ENCODE measurements at regions not wholly inside any gene's neighbourhood (a gene's known extent, or its start where the extent isn't known, plus 50 kb on each side); places are given as distances from the start of the nearest gene placed in this dataset.

GRCh38 chr2:185239491-185239890 lies 499.1 kb upstream of the FSIP2 start:
- no peak overlapping the region for H3K4me3 ChIP-seq (ENCODE audit: low read length)
- Mint-ChIP-seq H3K4me1 (no peaks in the 10 kb centered on the region), H3K9me3 (peaks cover 1% of the 10 kb centered on the region), H3K27me3 (ENCODE audit: insufficient read depth) (no peaks in the 10 kb centered on the region), H3K36me3 (ENCODE audit: low read depth) (no peaks in the 10 kb centered on the region), H3K27ac (no peak overlapping the region), H3K4me3 (no peak overlapping the region)
- peaks cover 6% of the 10 kb centered on the region for H3K9me3 ChIP-seq (ENCODE audit: control insufficient read depth, low read length)
- H3K36me3 ChIP-seq (ENCODE audit: control insufficient read depth, insufficient read depth, low read length): no peaks in the 10 kb centered on the region
- no peaks in the 10 kb centered on the region for H3K4me1 ChIP-seq (ENCODE audit: control insufficient read depth, insufficient read depth, low read length)
- no peak for DNase-seq
- no peaks in the 10 kb centered on the region for H3K27me3 ChIP-seq (ENCODE audit: control insufficient read depth, insufficient read depth, low read length, poor library complexity, severe bottlenecking)
- no peak overlapping the region for H3K9ac ChIP-seq (ENCODE audit: extremely low read depth, low read length, poor library complexity, severe bottlenecking)
- no peak for TF ChIP-seq CTCF (conservative IDR thresholded peaks at IDR 0.05)
- H3K27ac ChIP-seq (ENCODE audit: low read depth, low read length): no peak overlapping the region
- WGBS, 2 experiments (ENCODE audit: insufficient coverage in 1 of 2, insufficient read length in 1 of 2): 93% methylated on average over 1 of the region's 1 CpG; no CpG with 5 or more reads in 1 of the 2 experiments

- no peak for DNase-seq
- Histone ChIP-seq H3K36me3 (ENCODE audit: control insufficient read depth, insufficient read depth, low read length) (no peaks in the 10 kb centered on the region), H3K9me3 (ENCODE audit: control insufficient read depth, low read length) (peaks cover 16% of the 10 kb centered on the region), H3K27ac (ENCODE audit: low read depth, low read length) (no peak overlapping the region), H3K27me3 (ENCODE audit: control insufficient read depth, insufficient read depth, low read length, poor library complexity, severe bottlenecking) (no peaks in the 10 kb centered on the region), H3K4me3 (ENCODE audit: low read length) (no peak overlapping the region), H3K4me1 (ENCODE audit: control insufficient read depth, insufficient read depth, low read length) (no peaks in the 10 kb centered on the region), H3K9ac (ENCODE audit: extremely low read depth, low read length, poor library complexity, severe bottlenecking) (no peak overlapping the region)
- H3K4me1 Mint-ChIP-seq: peaks cover 1% of the 10 kb centered on the region
- H3K4me3 Mint-ChIP-seq: no peak overlapping the region
- no peaks in the 10 kb centered on the region for H3K27me3 Mint-ChIP-seq (ENCODE audit: insufficient read depth)
- H3K9me3 Mint-ChIP-seq: peaks cover 1% of the 10 kb centered on the region
- TF ChIP-seq CTCF (conservative IDR thresholded peaks at IDR 0.05): no peak
- no peaks in the 10 kb centered on the region for H3K36me3 Mint-ChIP-seq (ENCODE audit: low read depth)
- 100% methylated on average over 3 of the region's 4 CpGs; no CpG with 5 or more reads in 1 of the 2 experiments for WGBS, 2 experiments (ENCODE audit: insufficient coverage in 1 of 2, insufficient read length in 1 of 2)
- no peak overlapping the region for H3K27ac Mint-ChIP-seq
Observed at GRCh38 chr2:185240796-185241195, 497.8 kb upstream of the FSIP2 start.

GRCh38 chr2:185241556-185241955 lies 497.0 kb upstream of the FSIP2 start:
- Histone ChIP-seq H3K9me3 (ENCODE audit: control insufficient read depth, low read length) (peaks cover 16% of the 10 kb centered on the region), H3K36me3 (ENCODE audit: control insufficient read depth, insufficient read depth, low read length) (no peaks in the 10 kb centered on the region), H3K4me3 (ENCODE audit: low read length) (no peak overlapping the region), H3K4me1 (ENCODE audit: control insufficient read depth, insufficient read depth, low read length) (no peaks in the 10 kb centered on the region), H3K27me3 (ENCODE audit: control insufficient read depth, insufficient read depth, low read length, poor library complexity, severe bottlenecking) (no peaks in the 10 kb centered on the region), H3K9ac (ENCODE audit: extremely low read depth, low read length, poor library complexity, severe bottlenecking) (no peak overlapping the region), H3K27ac (ENCODE audit: low read depth, low read length) (no peak overlapping the region)
- H3K27ac Mint-ChIP-seq: no peak overlapping the region
- H3K27me3 Mint-ChIP-seq (ENCODE audit: insufficient read depth): no peaks in the 10 kb centered on the region
- H3K4me3 Mint-ChIP-seq: no peak overlapping the region
- no peak for TF ChIP-seq CTCF (conservative IDR thresholded peaks at IDR 0.05)
- no peak for DNase-seq
- peaks cover 1% of the 10 kb centered on the region for H3K9me3 Mint-ChIP-seq
- H3K4me1 Mint-ChIP-seq: peaks cover 2% of the 10 kb centered on the region
- no peaks in the 10 kb centered on the region for H3K36me3 Mint-ChIP-seq (ENCODE audit: low read depth)
- 84 to 95% methylated on average over 12 to 13 of the region's 13 CpGs for WGBS, 2 experiments (ENCODE audit: insufficient coverage in 1 of 2, insufficient read length in 1 of 2)
